ENCODE measurements at regions not wholly inside any gene's neighbourhood (a gene's known extent, or its start where the extent isn't known, plus 50 kb on each side); places are given as distances from the start of the nearest gene placed in this dataset.

DNA sequence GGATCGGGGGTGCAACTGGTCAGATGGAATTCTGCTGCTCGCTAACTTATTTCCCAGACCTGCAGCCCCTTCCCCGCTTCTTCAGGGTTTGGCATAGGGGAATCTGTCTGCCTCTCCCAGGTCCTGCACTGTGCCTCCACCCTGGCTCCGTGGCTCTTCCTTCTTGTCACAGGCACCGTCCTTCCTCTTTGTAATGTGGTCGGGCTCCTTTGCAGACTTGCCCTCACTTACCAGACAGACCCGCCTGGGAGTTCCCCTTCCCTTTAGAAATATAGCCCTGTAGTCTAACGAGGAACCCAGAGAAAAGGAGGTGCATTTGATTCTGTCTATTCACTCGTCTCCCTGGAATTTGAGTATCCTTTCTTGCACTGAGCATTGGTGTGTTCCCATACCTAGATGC lies 63.9 kb upstream of the PAX8 start:
- Histone ChIP-seq H3K79me1 (ENCODE audit: low read depth in 1 of 2, low read length in 2 of 2) (no peaks in the 10 kb centered on the region), H3K27me3 (ENCODE audit: control insufficient read depth, insufficient read depth, low read length) (peaks cover 27% of the 10 kb centered on the region), H4K20me1 (ENCODE audit: insufficient read depth, low read length) (no peaks in the 10 kb centered on the region), H3K4me2 (ENCODE audit: low read depth, low read length) (no peak overlapping the region), H3K18ac (ENCODE audit: low read depth, low read length) (no peak overlapping the region), H3K9me3 (ENCODE audit: control insufficient read depth, insufficient read depth, low read length) (no peaks in the 10 kb centered on the region), H2BK5ac (ENCODE audit: low read depth, low read length, poor library complexity, severe bottlenecking) (no peak overlapping the region), H2AFZ (replicated peaks; ENCODE audit: low read length, poor library complexity) (no peak overlapping the region), H3K9me1 (ENCODE audit: insufficient read depth, low read length) (no peaks in the 10 kb centered on the region), H4K91ac (ENCODE audit: insufficient read depth, low read depth, low read length) (no peak overlapping the region), H3K4me1 (ENCODE audit: control insufficient read depth, insufficient read depth, low read length) (no peaks in the 10 kb centered on the region), H2BK15ac (ENCODE audit: low read depth, low read length) (no peak overlapping the region), H4K8ac (ENCODE audit: low read depth in 2 of 2, low read length in 2 of 2) (no peak overlapping the region), H2AK9ac (replicated peaks; ENCODE audit: low read depth, low read length, poor library complexity) (no peak overlapping the region), H3K56ac (ENCODE audit: extremely low read depth, insufficient read depth, low read length) (no peak overlapping the region), H4K5ac (ENCODE audit: low read depth, low read length) (no peak overlapping the region), H2BK120ac (ENCODE audit: low read depth, low read length) (no peak overlapping the region), H2AK5ac (ENCODE audit: low read depth, low read length) (no peak overlapping the region), H3K14ac (replicated peaks; ENCODE audit: low read depth, low read length) (no peak overlapping the region), H3K4ac (ENCODE audit: low read depth, low read length) (no peak overlapping the region), H3K23ac (ENCODE audit: low read depth, low read length) (no peak overlapping the region), H3K4me3 (ENCODE audit: insufficient read depth, low read depth, low read length) (no peak overlapping the region), H3K9ac (ENCODE audit: low read depth, low read length) (no peak overlapping the region), H3K36me3 (ENCODE audit: control insufficient read depth, insufficient read depth, low read length) (no peaks in the 10 kb centered on the region), H3K27ac (ENCODE audit: insufficient read depth, low read length) (no peak overlapping the region), H2BK20ac (ENCODE audit: low read depth, low read length) (no peak overlapping the region)
- in situ Hi-C loops (cut with MboI; ENCODE audit: low sequenced_read_pairs): no loop called here
- WGBS, 2 experiments (ENCODE audit: extremely low coverage in 2 of 2, insufficient read length in 1 of 2): 0% methylated on average over 1 of the region's 9 CpGs; no CpG with 5 or more reads in 1 of the 2 experiments
- DNase-seq (no peak), ATAC-seq (ENCODE audit: low read depth) (no peak)
- POLR2A ChIA-PET (ENCODE audit: unreplicated experiment): no interaction called here
- intact Hi-C loops (cut with micrococcal nuclease): no loop called here
- no TSS peak for BruUV-seq (replicated peaks)
- TF ChIP-seq MXI1 (IDR thresholded peaks at IDR 0.05; ENCODE audit: borderline replicate concordance, low read depth, low read length): no peak
- no peak for TF ChIP-seq RFX5 (IDR thresholded peaks at IDR 0.05; ENCODE audit: low read depth, low read length)
- TF ChIP-seq MAZ (IDR thresholded peaks at IDR 0.05; ENCODE audit: borderline replicate concordance, low read depth, low read length): no peak
- TF ChIP-seq POLR2A (IDR thresholded peaks at IDR 0.05; ENCODE audit: low read depth, low read length): no peak
- TF ChIP-seq BHLHE40 (IDR thresholded peaks at IDR 0.05; ENCODE audit: low read depth, low read length): no peak
- TF ChIP-seq MAFK (IDR thresholded peaks at IDR 0.05; ENCODE audit: low read depth, low read length): no peak
- TF ChIP-seq NFE2L2 (IDR thresholded peaks at IDR 0.05; ENCODE audit: low read depth, low read length): no peak
- no peak for TF ChIP-seq CEBPB (IDR thresholded peaks at IDR 0.05; ENCODE audit: low read depth, low read length)
- no peak for TF ChIP-seq FOS (IDR thresholded peaks at IDR 0.05; ENCODE audit: low read depth, low read length)
- TF ChIP-seq, protein P1, sequence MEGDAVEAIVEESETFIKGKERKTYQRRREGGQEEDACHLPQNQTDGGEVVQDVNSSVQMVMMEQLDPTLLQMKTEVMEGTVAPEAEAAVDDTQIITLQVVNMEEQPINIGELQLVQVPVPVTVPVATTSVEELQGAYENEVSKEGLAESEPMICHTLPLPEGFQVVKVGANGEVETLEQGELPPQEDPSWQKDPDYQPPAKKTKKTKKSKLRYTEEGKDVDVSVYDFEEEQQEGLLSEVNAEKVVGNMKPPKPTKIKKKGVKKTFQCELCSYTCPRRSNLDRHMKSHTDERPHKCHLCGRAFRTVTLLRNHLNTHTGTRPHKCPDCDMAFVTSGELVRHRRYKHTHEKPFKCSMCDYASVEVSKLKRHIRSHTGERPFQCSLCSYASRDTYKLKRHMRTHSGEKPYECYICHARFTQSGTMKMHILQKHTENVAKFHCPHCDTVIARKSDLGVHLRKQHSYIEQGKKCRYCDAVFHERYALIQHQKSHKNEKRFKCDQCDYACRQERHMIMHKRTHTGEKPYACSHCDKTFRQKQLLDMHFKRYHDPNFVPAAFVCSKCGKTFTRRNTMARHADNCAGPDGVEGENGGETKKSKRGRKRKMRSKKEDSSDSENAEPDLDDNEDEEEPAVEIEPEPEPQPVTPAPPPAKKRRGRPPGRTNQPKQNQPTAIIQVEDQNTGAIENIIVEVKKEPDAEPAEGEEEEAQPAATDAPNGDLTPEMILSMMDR (conservative IDR thresholded peaks at IDR 0.05; ENCODE audit: low read depth, low read length): no peak
- TF ChIP-seq SMC3 (IDR thresholded peaks at IDR 0.05; ENCODE audit: low read depth, low read length): no peak
- TF ChIP-seq, protein P2, sequence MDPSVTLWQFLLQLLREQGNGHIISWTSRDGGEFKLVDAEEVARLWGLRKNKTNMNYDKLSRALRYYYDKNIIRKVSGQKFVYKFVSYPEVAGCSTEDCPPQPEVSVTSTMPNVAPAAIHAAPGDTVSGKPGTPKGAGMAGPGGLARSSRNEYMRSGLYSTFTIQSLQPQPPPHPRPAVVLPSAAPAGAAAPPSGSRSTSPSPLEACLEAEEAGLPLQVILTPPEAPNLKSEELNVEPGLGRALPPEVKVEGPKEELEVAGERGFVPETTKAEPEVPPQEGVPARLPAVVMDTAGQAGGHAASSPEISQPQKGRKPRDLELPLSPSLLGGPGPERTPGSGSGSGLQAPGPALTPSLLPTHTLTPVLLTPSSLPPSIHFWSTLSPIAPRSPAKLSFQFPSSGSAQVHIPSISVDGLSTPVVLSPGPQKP (IDR thresholded peaks at IDR 0.05; ENCODE audit: borderline replicate concordance, low read depth, low read length): no peak
- TF ChIP-seq, protein P3, sequence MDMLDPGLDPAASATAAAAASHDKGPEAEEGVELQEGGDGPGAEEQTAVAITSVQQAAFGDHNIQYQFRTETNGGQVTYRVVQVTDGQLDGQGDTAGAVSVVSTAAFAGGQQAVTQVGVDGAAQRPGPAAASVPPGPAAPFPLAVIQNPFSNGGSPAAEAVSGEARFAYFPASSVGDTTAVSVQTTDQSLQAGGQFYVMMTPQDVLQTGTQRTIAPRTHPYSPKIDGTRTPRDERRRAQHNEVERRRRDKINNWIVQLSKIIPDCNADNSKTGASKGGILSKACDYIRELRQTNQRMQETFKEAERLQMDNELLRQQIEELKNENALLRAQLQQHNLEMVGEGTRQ (IDR thresholded peaks at IDR 0.05; ENCODE audit: low read depth, low read length): no peak
- TF ChIP-seq RCOR1 (IDR thresholded peaks at IDR 0.05; ENCODE audit: insufficient replicate concordance, low read length): no peak
- TF ChIP-seq CHD1 (IDR thresholded peaks at IDR 0.05; ENCODE audit: low read depth, low read length): no peak
- TF ChIP-seq RAD21 (IDR thresholded peaks at IDR 0.05; ENCODE audit: low read length): no peak
- CTCF ChIA-PET: no interaction called here
- dilution Hi-C loops (cut with HindIII; ENCODE audit: low sequenced_read_pairs, unreplicated experiment): no loop called here
